K562 (cell line): ENCODE measurements at regions not wholly inside any gene's neighbourhood (a gene's known extent, or its start where the extent isn't known, plus 50 kb on each side); places are given as distances from the start of the nearest gene placed in this dataset.

Source experiments
- ATAC-seq: fragments of 200-7000 bp; cut with Tn5 transposase; 3 replicates; pipeline ENCODE4 v1.9.1; 2020; ENCODE audit warnings: moderate library complexity
- BruUV-seq: library from RNA; stranded (reverse); fragments of 400-500 nt; replicated peaks from 2 replicates; lab custom pipeline; 2021; lab: Mats Ljungman, UMichigan
- CTCF ChIA-PET: fragments of 300-600 bp; formaldehyde crosslinking; extraction: SDS; loops from one replicate; lab custom pipeline; 2021; ENCODE audit warnings: low intra/inter-chr PET ratio; lab: Yijun Ruan, JAX
- POLR2A ChIA-PET: fragments of 300-600, 350-650 bp; sonication (Branson Sonifier 250); formaldehyde crosslinking; extraction: SDS; loops from one replicate; lab custom pipeline; 2021; ENCODE audit warnings: antibody characterized with exemption, inconsistent platforms; lab: Yijun Ruan, JAX
- DNase-seq, 4 experiments: peaks; one replicate each; pipeline versions ENCODE4 v3.0.0 to v3.0.0-alpha.2; 2011 to 2018; ENCODE audit warnings: low spot score in 3 of 4, mixed read lengths in 3 of 4; ENCODE audit errors: extremely low read depth in 1 of 4
- FAIRE-seq: peaks from 2 replicates; lab custom pipeline; 2011; peaks lifted over from hg19 to GRCh38; lab: Jason Lieb, UNC
- H2AFZ ChIP-seq: 2 replicates; pipeline ENCODE4 v1.6.0; 2011; ENCODE audit warnings: low read depth, low read length, control low read depth, inconsistent platforms
- H3K27ac ChIP-seq: fragments of 200-600 bp; 3 replicates; pipeline ENCODE4 v1.8.0; 2011; ENCODE audit warnings: low read depth, mild to moderate bottlenecking, control low read depth, inconsistent platforms, low read length, moderate library complexity, mixed read lengths; ENCODE audit errors: extremely low read depth
- H3K27me3 ChIP-seq, 2 experiments: fragments of 300-600 bp in 1 of 2; 2 replicates in 1 of 2; 3 replicates in 1 of 2; pipeline versions ENCODE4 v1.6.0 to v1.8.0; 2011; ENCODE audit warnings: inconsistent platforms in 2 of 2, low read length in 2 of 2, mild to moderate bottlenecking in 1 of 2, mixed read lengths in 1 of 2, moderate library complexity in 1 of 2; ENCODE audit not compliant: control insufficient read depth in 2 of 2, insufficient read depth in 2 of 2
- H3K36me3 ChIP-seq: fragments of 300-600 bp; 3 replicates; pipeline ENCODE4 v1.8.0; 2011; ENCODE audit warnings: mild to moderate bottlenecking, low read length, inconsistent platforms; ENCODE audit not compliant: control insufficient read depth, insufficient read depth
- H3K4me1 ChIP-seq, 2 experiments: fragments of 200-600 bp in 1 of 2; replicated peaks in 1 of 2; 2 replicates in 1 of 2; 3 replicates in 1 of 2; pipeline versions ENCODE4 v1.5.1 to v1.8.0; 2011; ENCODE audit warnings: inconsistent platforms in 2 of 2, low read length in 2 of 2, mild to moderate bottlenecking in 1 of 2, mixed read lengths in 1 of 2, moderate library complexity in 1 of 2; ENCODE audit not compliant: control insufficient read depth in 2 of 2, insufficient read depth in 2 of 2
- H3K4me2 ChIP-seq: 2 replicates; pipeline ENCODE4 v1.6.1; 2011; ENCODE audit warnings: low read length, control low read depth, inconsistent platforms, mixed read lengths; ENCODE audit not compliant: insufficient read depth
- H3K4me3 ChIP-seq: fragments of 200-600 bp; sonication (generic), shearing (Covaris generic); 2 replicates; pipeline ENCODE4 v1.5.1; 2016; ENCODE audit warnings: control low read depth, inconsistent platforms
- H3K79me2 ChIP-seq: fragments of 200-600 bp; 3 replicates; pipeline ENCODE4 v1.8.0; 2011; ENCODE audit warnings: low read length, inconsistent platforms; ENCODE audit not compliant: control insufficient read depth, insufficient read depth
- H3K9ac ChIP-seq, 2 experiments: 2 replicates each; pipeline versions ENCODE4 v1.6.0 to v1.6.1; 2011; ENCODE audit warnings: low read depth in 2 of 2, low read length in 2 of 2, control low read depth in 1 of 2, inconsistent platforms in 1 of 2, mild to moderate bottlenecking in 1 of 2, mixed read lengths in 1 of 2; ENCODE audit not compliant: insufficient read depth in 1 of 2
- H3K9me1 ChIP-seq: one replicate; pipeline ENCODE4 v1.6.0; 2011; ENCODE audit warnings: inconsistent platforms, mild to moderate bottlenecking, low read length, moderate library complexity; ENCODE audit not compliant: control insufficient read depth, insufficient read depth
- H3K9me3 ChIP-seq: replicated peaks from 2 replicates; pipeline ENCODE4 v1.5.1; 2011; ENCODE audit warnings: low read depth, low read length, inconsistent platforms; ENCODE audit not compliant: control insufficient read depth, insufficient read depth
- H4K20me1 ChIP-seq: replicated peaks from 2 replicates; pipeline ENCODE4 v1.6.1; 2011; ENCODE audit warnings: low read length, inconsistent platforms, mixed read lengths; ENCODE audit not compliant: control insufficient read depth, insufficient read depth
- AFF4 ChIP-seq: sonication (generic); formaldehyde crosslinking; IDR thresholded peaks from 2 replicates; pipeline ENCODE4 v1.8.0; 2023; ENCODE audit warnings: mild to moderate bottlenecking, missing genetic modification reagents
- C11orf30 ChIP-seq: fragments of 450-650 bp; IDR thresholded peaks from 2 replicates; pipeline ENCODE4 v1.6.1; 2016; ENCODE audit warnings: low read depth, mild to moderate bottlenecking
- DNMT1 ChIP-seq: fragments of 450-650 bp; IDR thresholded peaks from 2 replicates; pipeline ENCODE4 v1.6.1; 2016; ENCODE audit warnings: antibody characterized with exemption, mild to moderate bottlenecking
- HDAC6 ChIP-seq: IDR thresholded peaks from 2 replicates; pipeline ENCODE4 v1.6.1; 2012; ENCODE audit warnings: low read depth, mild to moderate bottlenecking, control low read depth, inconsistent platforms, low read length, moderate library complexity
- HIVEP1 ChIP-seq: fragments of 250-450 bp; sonication (Bioruptor Pico); IDR thresholded peaks from 2 replicates; pipeline ENCODE4 v1.4.0; 2020; ENCODE audit warnings: mild to moderate bottlenecking
- POU5F1 ChIP-seq: fragments of 150-350 bp; IDR thresholded peaks from 2 replicates; pipeline ENCODE4 v1.6.1; 2014; ENCODE audit warnings: borderline replicate concordance, low read length, low read depth, mild to moderate bottlenecking; ENCODE audit not compliant: partially characterized antibody
- SMAD1 ChIP-seq: fragments of 150-350 bp; IDR thresholded peaks from 2 replicates; pipeline ENCODE4 v1.6.1; 2014; ENCODE audit warnings: low read length, low read depth; ENCODE audit not compliant: partially characterized antibody
- SNRNP70 ChIP-seq: fragments of 200-400 bp; formaldehyde crosslinking; optimal IDR thresholded peaks from 2 replicates; pipeline ENCODE3; 2017; ENCODE audit warnings: low read depth, low read length
- STAT5B ChIP-seq: fragments of 250-450 bp; sonication (Bioruptor Pico); IDR thresholded peaks from 2 replicates; pipeline ENCODE4 v1.8.0; 2021; ENCODE audit warnings: mild to moderate bottlenecking, inconsistent platforms
- YY1 ChIP-seq, 3 experiments: IDR thresholded peaks; 2 replicates each; pipeline ENCODE4 v1.6.1; 2011; ENCODE audit warnings: low read length in 2 of 3, mild to moderate bottlenecking in 2 of 3, moderate library complexity in 2 of 3, borderline replicate concordance in 1 of 3, control low read depth in 1 of 3, low read depth in 1 of 3; ENCODE audit not compliant: insufficient read depth in 3 of 3, insufficient replicate concordance in 2 of 3, control insufficient read depth in 1 of 3, insufficient read length in 1 of 3; ENCODE audit errors: extremely low read depth in 1 of 3
- ZKSCAN8 ChIP-seq: fragments of 200-800 bp; sonication (Bioruptor generic); IDR thresholded peaks from 2 replicates; pipeline ENCODE4 v1.6.1; 2016; ENCODE audit warnings: missing genetic modification characterization, missing compliant biosample characterization
- WGBS: fragments of 100-300 bp; shearing (Covaris generic); methylation state at CpG from one replicate; pipeline ENCODE4 v1.1.6; 2016; ENCODE audit warnings: low coverage, mixed read lengths; ENCODE audit not compliant: insufficient coverage; ENCODE audit errors: missing lambda C conversion rate; 5-methylcytosine and 5-hydroxymethylcytosine counted together
- in situ Hi-C: fragments of 300-500 bp; cut with MboI; formaldehyde crosslinking; loops from 4 replicates; pipeline ENCODE4 v1.15.0; 2018; ENCODE audit warnings: inconsistent platforms, mixed read lengths
- intact Hi-C: fragments of 100-400 bp; cut with micrococcal nuclease; formaldehyde crosslinking; loops from 2 replicates; pipeline ENCODE4 v1.14.2; 2022
- TF ChIP-seq, protein P1 (sequence below): sonication (generic); formaldehyde crosslinking; IDR thresholded peaks from 2 replicates; pipeline ENCODE4 v1.9.0; 2022; ENCODE audit warnings: mild to moderate bottlenecking, missing genetic modification reagents
- TF ChIP-seq, protein P2 (sequence below): fragments of 450-650 bp; IDR thresholded peaks from 2 replicates; pipeline ENCODE4 v1.6.1; 2017; ENCODE audit warnings: antibody characterized with exemption

GRCh38 chrX:56120242-56120641 lies 111.9 kb upstream of the KLF8 start:
- no peak overlapping the region for H3K9ac ChIP-seq
- no peak overlapping the region for H3K4me2 ChIP-seq
- no peaks in the 10 kb centered on the region for H3K79me2 ChIP-seq
- ATAC-seq (no peak), DNase-seq (no peak), FAIRE-seq (no peak)
- H3K27me3 ChIP-seq: no peaks in the 10 kb centered on the region
- ChIA-PET CTCF (no interaction called here), POLR2A (interaction anchor here (0.7 kb wide), 1 partner anchor 517 kb away, joined by 3 read pairs; no protein-coding TSS in a partner anchor)
- 0% methylated on average over 1 of the region's 1 CpG for WGBS
- no peaks in the 10 kb centered on the region for H3K36me3 ChIP-seq
- intact Hi-C loops: no loop called here
- H2AFZ ChIP-seq: no peak overlapping the region
- H3K4me1 ChIP-seq: no peaks in the 10 kb centered on the region
- H3K9me3 ChIP-seq: no peaks in the 10 kb centered on the region
- TF ChIP-seq SNRNP70 (no peak), POU5F1 (no peak), SMAD1 (no peak), STAT5B (no peak), ZKSCAN8 (CRISPR knock-in tag) (no peak), DNMT1 (no peak), HDAC6 (no peak), AFF4 (CRISPR knock-in tag) (no peak), HIVEP1 (no peak), C11orf30 (no peak), YY1 (IDR thresholded peaks at IDR 0.05; ENCODE audit: borderline replicate concordance in 1 of 3, control insufficient read depth in 1 of 3, extremely low read depth in 1 of 3, insufficient read depth in 3 of 3, insufficient read length in 1 of 3, insufficient replicate concordance in 2 of 3, low read depth in 1 of 3, low read length in 2 of 3) (no peak)
- TF ChIP-seq, protein P1, sequence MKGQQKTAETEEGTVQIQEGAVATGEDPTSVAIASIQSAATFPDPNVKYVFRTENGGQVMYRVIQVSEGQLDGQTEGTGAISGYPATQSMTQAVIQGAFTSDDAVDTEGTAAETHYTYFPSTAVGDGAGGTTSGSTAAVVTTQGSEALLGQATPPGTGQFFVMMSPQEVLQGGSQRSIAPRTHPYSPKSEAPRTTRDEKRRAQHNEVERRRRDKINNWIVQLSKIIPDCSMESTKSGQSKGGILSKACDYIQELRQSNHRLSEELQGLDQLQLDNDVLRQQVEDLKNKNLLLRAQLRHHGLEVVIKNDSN (CRISPR knock-in tag): no peak
- TF ChIP-seq, protein P2, sequence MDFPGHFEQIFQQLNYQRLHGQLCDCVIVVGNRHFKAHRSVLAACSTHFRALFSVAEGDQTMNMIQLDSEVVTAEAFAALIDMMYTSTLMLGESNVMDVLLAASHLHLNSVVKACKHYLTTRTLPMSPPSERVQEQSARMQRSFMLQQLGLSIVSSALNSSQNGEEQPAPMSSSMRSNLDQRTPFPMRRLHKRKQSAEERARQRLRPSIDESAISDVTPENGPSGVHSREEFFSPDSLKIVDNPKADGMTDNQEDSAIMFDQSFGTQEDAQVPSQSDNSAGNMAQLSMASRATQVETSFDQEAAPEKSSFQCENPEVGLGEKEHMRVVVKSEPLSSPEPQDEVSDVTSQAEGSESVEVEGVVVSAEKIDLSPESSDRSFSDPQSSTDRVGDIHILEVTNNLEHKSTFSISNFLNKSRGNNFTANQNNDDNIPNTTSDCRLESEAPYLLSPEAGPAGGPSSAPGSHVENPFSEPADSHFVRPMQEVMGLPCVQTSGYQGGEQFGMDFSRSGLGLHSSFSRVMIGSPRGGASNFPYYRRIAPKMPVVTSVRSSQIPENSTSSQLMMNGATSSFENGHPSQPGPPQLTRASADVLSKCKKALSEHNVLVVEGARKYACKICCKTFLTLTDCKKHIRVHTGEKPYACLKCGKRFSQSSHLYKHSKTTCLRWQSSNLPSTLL: no peak
- no peak overlapping the region for H3K27ac ChIP-seq
- H3K9me1 ChIP-seq: no peaks in the 10 kb centered on the region
- no peaks in the 10 kb centered on the region for H4K20me1 ChIP-seq
- no TSS peak for BruUV-seq
- H3K4me3 ChIP-seq: no peak overlapping the region
- in situ Hi-C loops: no loop called here
